ENCODE measurements at regions not wholly inside any gene's neighbourhood (a gene's known extent, or its start where the extent isn't known, plus 50 kb on each side); places are given as distances from the start of the nearest gene placed in this dataset.

- DNase-seq: no peak
These were observed 268.3 kb downstream of the VAPA start for GRCh38 chr18:10182009-10182624.

- no peak for DNase-seq
These were observed 269.7 kb upstream of the APCDD1 start for GRCh38 chr18:10184776-10185175.

- DNase-seq: no peak
These were observed 265.2 kb upstream of the APCDD1 start for GRCh38 chr18:10188971-10189810.

- DNase-seq: no peak
These were observed 263.9 kb upstream of the APCDD1 start for GRCh38 chr18:10190564-10190963.

GRCh38 chr18:10193444-10193843 lies 261.0 kb upstream of the APCDD1 start:
- DNase-seq: no peak

- no peak for DNase-seq
These were observed 259.8 kb upstream of the APCDD1 start for GRCh38 chr18:10194592-10194991.

GRCh38 chr18:10195529-10195928 lies 258.9 kb upstream of the APCDD1 start:
- no peak for DNase-seq

GRCh38 chr18:10197097-10197496 lies 257.3 kb upstream of the APCDD1 start:
- no peak for DNase-seq

GRCh38 chr18:10201226-10201625 lies 253.2 kb upstream of the APCDD1 start:
- DNase-seq: no peak

- DNase-seq: no peak
These were observed 252.8 kb upstream of the APCDD1 start for GRCh38 chr18:10201659-10202058.

- no peak for DNase-seq
These were observed 251.6 kb upstream of the APCDD1 start for GRCh38 chr18:10202845-10203321.

GRCh38 chr18:10205151-10205550 lies 249.3 kb upstream of the APCDD1 start:
- no peak for DNase-seq

- no peak for DNase-seq
These were observed 246.6 kb upstream of the APCDD1 start for GRCh38 chr18:10207682-10208345.

GRCh38 chr18:10209302-10209701 lies 245.1 kb upstream of the APCDD1 start:
- no peak for DNase-seq

GRCh38 chr18:10210057-10210633 lies 244.3 kb upstream of the APCDD1 start:
- DNase-seq: no peak

GRCh38 chr18:10213526-10213925 lies 240.9 kb upstream of the APCDD1 start:
- DNase-seq: peak; percentile 53

- DNase-seq: no peak
These were observed 239.0 kb upstream of the APCDD1 start for GRCh38 chr18:10215446-10215845.

- no peak for DNase-seq
These were observed 237.6 kb upstream of the APCDD1 start for GRCh38 chr18:10216791-10217190.

- no peak for DNase-seq
These were observed 237.2 kb upstream of the APCDD1 start for GRCh38 chr18:10217211-10217610.

- DNase-seq: no peak
These were observed 229.1 kb upstream of the APCDD1 start for GRCh38 chr18:10225300-10225699.

GRCh38 chr18:10226971-10227370 lies 227.5 kb upstream of the APCDD1 start:
- DNase-seq: no peak

- no peak for DNase-seq
These were observed 226.1 kb upstream of the APCDD1 start for GRCh38 chr18:10228326-10228725.

- no peak for DNase-seq
These were observed 225.0 kb upstream of the APCDD1 start for GRCh38 chr18:10229458-10229857.

- DNase-seq: no peak
These were observed 224.4 kb upstream of the APCDD1 start for GRCh38 chr18:10230072-10230471.
